Middle frontal gyrus (tissue), 1 donor: ENCODE measurements at regions not wholly inside any gene's neighbourhood (a gene's known extent, or its start where the extent isn't known, plus 50 kb on each side); places are given as distances from the start of the nearest gene placed in this dataset.
A peak's percentile ranks its signal among the peaks of the same experiment; 100 is the strongest.
"Not testable (repeated sequence)": the region's sequence is repeated elsewhere in the genome, so short reads cannot be mapped to it uniquely, and the experiment has no call there.

Experiments used
- DNase-seq: peaks from one replicate; pipeline ENCODE4 v3.0.0-alpha.2; 2015; ENCODE audit warnings: low spot score; ENCODE audit errors: extremely low spot score

DNA sequence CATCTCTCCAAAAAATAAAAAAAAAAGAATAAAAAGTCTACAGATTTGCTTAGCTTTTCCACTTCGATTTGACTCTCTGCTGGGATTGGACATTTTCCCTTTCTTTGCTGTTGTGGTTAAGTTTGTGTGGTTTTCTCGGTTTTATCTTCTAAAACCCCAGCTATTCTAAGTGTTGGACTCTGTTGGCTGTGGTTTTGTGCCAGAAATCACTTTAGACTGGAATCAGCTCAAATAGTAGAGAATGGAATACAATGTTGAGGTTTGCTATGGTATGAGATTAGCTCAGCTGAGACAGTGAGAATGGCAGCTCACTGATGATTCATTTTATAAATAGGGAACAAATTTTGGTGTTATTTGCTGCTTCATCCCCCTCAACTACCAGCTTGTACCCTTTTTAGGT, 116.0 kb downstream of the BUB3 start:
- DNase-seq: no peak

DNA sequence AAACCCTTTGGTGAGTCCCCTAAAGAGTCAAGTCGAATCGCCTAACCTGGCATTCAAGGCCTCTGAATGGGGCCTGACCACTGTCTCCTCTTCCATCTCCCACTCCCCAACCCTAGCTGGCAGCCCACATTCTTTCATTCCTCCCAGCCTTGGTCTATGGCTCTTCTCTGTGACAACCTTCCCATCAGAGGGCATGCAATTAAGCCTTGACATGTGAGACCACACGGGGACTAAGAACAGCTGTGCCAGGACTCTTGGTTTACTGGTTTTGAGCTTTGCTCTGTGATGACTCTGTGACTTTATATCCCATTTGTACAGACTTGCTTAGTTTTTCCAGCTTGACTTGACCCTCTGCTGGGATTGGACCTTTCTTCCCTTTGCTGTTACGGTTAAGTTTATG, 116.6 kb downstream of the BUB3 start:
- no peak for DNase-seq

- no peak for DNase-seq
These were observed 118.0 kb downstream of the BUB3 start for GRCh38 chr10:123272171-123272570.

DNA sequence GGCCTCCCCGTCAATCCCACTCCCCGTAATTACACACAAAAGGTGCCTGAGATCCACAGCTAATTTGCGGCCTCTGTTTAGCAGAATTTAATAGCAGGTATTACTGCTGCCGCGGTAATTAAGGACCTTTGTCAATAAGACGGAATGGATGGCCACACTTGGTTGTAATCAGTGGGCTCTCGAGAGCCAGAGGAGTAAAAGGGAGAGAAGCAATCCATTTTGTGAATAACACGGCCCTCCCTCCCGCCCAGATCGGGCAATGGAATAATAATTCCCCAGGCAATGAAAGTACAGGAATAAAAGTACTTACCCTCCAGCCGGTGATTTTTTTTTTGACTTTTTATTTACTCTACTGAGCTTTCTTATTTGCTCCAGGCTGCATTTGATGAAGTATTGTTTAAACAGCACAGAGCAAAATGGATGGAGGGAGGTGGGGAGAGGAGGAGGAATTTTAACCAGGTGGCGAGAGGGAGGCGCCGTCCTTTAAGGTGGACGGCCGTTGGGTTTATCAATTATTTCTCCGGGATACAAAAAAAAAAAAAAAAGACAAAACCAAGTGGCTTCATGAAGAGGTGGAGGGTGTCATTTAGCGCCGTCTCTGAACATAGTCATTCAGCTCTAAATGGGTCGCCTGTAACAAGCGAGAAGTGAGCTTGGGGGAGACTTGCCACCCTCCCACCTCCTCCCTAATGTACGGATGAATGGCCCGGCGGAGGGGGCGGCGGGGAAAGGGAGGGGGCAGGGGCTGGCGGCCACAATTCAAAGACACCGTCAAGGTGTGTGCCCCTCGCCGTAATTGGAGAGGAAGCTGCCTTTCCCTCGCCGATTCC, 120.3 kb downstream of the BUB3 start:
- no peak for DNase-seq

- DNase-seq: no peak
These were observed 120.9 kb downstream of the BUB3 start for GRCh38 chr10:123275136-123275564.

GRCh38 chr10:123278445-123278844, 124.2 kb downstream of the BUB3 start:
- no peak for DNase-seq

DNA sequence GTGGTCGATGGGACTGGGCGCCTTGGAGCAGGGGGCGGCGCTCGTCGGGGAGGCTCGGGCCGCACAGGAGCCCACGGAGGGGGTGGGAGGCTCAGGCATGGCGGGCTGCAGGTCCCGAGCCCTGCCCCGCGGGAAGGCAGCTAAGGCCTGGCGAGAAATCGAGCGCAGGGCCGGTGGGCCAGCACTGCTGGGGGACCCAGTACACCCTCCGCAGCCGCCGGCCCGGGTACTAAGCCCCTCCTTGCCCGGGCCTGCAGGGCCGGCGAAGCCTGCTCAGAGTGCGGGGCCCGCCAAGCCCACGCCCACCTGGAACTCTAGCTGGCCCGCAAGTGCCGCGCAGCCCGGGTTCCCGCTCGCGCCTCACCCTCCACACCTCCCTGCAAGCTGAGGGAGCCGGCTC, 129.2 kb downstream of the BUB3 start:
- not testable (repeated sequence) for DNase-seq

GRCh38 chr10:123284022-123284421, 129.8 kb downstream of the BUB3 start:
- no peak for DNase-seq

- DNase-seq: no peak
These were observed 133.5 kb downstream of the BUB3 start for GRCh38 chr10:123287594-123288247.

- no peak for DNase-seq
These were observed 135.2 kb downstream of the BUB3 start for GRCh38 chr10:123289432-123289831.

DNA sequence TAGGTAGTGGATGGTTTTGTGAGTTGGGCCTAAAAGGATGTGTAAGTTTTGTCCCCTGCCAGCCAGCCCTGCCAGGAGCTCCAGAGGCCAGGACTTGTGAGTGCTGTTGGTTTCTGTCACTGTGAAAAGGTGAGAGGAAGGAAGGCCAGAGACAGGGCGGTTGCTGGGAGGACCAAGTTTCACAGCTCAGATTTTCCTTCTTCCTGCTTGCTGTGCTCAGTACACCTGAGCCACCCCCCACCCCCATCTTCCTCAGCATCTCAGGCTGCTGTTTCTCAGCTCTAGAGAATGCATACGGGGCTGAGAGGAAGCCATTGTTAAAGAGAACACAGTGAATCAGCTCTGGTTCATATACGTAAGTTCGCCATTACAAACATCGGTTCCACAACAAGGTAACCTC, 139.9 kb downstream of the BUB3 start:
- no peak for DNase-seq

DNA sequence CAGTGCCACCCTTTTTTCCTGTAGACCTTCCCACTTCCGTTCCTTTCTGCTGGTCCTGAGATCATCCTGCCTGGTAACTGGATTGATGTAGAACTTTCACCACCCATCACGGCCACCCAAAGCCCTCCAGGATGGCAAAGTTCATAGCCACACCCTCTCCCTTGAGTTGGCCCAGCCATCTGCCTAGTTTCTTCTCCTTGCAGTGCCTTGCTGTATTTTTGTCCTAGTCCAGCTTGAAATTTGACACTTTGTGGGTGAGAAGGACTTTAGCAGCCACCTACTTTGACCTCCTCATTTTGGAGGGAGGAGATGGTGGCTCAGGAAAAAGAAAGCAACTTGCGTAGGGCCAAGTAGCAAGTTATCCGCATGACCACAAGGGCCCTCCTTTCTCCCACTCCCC, 140.7 kb downstream of the BUB3 start:
- DNase-seq: no peak

DNA sequence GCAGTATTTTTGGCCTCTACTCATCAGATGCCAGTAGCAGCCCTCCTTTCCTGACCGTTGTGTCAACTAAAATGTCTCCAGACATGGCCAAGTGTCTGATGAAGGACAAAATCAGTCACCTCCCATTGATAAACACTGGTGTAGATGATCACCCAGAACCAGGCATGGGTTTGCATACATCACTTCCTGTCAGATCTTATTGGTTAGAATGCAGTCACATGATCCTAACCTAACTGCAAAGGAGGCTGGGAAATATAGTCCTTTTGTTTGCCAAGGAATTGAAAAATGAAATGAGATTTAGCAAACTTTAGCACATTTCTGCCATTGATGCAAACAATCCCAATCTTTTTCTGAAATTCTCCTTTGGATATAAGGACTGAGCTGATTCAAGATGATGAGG, 141.4 kb downstream of the BUB3 start:
- no peak for DNase-seq

GRCh38 chr10:123297175-123297574, 143.0 kb downstream of the BUB3 start:
- DNase-seq: no peak

DNA sequence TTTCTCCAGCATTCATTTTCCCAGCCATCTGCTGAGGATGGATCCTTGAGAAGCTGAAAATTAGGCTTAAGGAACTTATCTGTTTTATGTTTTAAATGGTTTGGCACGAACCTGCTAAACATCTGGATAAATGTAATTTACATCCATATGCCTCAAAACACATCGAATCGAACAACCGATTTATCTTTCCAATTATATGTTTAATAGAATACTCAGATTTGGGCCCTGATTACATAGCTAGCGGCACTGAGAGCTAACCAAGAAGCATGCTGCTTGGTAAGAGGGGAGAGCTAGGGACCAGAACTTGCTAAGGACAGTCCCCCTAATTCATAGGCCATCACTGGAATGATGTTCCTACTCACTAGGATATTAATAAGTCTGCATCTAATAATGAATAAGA, 144.4 kb downstream of the BUB3 start:
- no peak for DNase-seq

DNA sequence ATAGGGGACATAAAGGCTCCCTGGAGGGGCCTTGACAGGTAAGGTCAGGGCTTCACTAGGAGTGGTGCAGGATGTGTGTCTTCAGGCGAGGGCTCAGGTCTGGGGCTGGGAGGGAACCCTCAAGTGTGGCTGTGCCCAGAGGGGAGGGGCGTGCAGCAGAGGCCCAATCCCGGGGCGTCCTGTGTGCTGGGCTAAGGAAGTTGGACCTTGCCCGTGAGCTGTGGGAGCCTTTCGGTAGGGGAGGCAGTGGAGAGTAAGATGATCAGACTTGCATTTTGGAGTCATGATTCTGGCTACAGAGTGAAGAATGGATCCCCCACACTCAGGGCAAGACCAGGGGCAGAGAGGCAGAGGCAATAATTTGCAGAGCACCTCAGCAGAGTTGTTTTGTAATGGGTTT, 145.4 kb downstream of the BUB3 start:
- DNase-seq: no peak

DNA sequence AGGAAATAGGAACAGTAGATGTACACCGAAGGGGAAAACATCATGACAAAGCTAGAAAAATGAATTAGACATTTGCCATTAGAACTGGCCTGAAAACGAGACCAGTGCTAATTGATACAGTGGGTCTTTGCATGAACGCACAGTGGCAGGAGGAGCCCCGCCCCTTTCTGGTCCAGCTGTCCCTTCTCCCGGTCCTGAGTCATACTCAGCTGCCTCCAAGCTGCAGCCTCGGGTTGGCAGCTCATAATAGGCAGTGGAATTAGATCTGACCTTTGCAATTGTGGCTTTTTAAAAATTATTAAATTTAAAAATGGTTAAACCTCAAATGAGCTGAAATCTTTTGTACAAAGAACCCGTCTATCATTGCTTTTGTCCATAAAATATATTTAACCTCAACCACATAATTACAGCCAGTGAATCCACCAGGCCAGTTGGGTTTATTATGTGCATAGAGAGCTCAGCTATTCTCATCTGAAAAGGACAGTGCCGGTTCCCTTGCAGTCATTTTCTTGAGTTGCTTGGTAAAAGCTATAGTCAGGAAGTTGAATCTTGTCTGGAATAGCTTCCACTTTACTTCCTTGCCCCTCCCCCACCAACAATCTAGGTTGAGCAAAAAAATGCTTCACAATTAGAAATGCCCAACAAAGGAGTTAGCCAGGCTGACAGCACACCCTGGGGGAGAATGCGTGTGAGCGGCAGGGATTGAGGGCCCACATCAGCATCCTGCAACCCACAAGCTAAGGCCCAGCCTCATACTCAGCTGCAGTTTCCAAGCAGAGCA, 147.1 kb downstream of the BUB3 start:
- peak; percentile 49 for DNase-seq

DNA sequence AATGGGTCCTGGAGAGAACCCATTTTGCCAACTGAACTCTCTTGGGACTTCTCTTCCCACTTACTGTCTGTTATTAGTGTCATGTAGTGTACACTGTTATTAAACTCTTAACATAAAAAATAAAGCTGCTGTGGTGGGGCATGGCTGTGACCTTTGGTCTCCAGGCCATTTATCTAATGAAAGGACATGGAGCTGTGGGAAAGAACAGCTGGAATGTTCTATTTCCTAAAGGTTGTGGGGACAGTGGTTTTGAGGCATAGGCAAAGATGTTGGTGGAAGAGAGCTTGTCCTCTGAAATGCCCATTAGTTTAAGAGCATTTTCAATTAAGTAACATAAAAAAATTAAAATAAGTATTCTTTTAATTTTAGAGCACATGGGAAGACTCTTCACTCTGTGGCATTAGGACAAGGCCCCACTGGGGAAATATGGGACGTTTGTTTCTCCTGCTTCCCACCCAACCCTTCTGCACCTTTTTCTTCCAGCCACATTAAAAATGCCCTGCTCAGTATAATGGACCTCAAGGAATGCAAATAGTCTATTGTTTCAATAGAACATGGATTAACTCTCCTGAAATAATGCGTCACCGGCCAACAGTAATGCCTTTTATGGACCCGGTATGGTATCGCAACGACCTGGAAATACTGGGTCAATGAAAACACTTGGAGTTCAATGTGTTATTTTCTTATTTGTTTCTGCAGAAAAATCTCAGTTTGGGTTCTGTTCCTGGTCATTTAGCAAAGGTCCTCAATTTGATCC, 149.6 kb downstream of the BUB3 start:
- no peak for DNase-seq

- DNase-seq: no peak
These were observed 151.5 kb downstream of the BUB3 start for GRCh38 chr10:123305671-123306070.

- DNase-seq: no peak
These were observed 152.1 kb downstream of the BUB3 start for GRCh38 chr10:123306290-123306689.

- no peak for DNase-seq
These were observed 155.5 kb downstream of the BUB3 start for GRCh38 chr10:123309731-123310130.
